NCI-H1436 (cell line): ENCODE measurements at regions not wholly inside any gene's neighbourhood (a gene's known extent, or its start where the extent isn't known, plus 50 kb on each side); places are given as distances from the start of the nearest gene placed in this dataset.
"Not testable (repeated sequence)": the region's sequence is repeated elsewhere in the genome, so short reads cannot be mapped to it uniquely, and the experiment has no call there.

ENCODE experiments used
- DNase-seq: peaks from one replicate; lab custom pipeline; 2025; lab: John Stamatoyannopoulos, UW

DNA sequence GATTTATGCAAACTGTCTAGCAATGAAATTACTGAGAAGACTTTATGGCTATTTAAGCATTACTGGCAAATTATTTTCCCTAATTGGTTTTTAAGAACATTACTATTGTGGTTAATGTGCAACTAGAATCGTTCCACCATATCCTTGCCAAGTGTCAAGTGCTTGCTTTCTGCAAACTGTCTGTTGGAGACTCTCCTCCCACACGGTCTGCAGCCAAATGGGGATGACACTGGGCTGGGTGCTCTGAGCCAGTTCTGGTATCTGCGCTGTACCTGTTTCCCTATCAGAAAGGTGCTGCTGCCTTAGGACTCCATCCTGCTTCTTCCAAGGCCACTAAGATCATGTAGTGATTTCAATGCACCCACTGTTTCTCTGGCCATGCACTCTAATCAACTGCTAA lies 110.4 kb downstream of the RAMP3 start:
- no peak for DNase-seq

DNA sequence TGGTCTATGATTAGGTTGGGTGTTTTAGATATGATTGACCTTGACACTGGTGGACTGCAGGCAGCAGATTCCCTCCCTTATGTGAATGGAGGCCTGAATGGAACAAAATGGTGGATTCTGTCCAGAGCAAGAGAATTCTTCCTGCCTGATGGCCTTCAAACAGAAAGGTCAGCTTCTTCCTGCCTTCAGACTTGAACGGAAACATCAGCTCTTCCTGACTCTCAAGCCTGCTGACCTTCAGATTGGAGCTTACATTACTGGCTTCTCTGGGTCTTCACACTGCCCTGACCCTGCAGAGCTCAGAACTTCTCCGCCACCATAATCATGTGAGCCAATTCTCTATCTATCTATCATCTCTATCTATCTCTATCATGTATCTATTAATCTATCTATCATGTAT lies 111.6 kb downstream of the RAMP3 start:
- DNase-seq: no peak

- DNase-seq: no peak
These were observed 121.3 kb downstream of the RAMP3 start for GRCh38 chr7:45278763-45279398.

GRCh38 chr7:45289611-45290010 lies 132.0 kb downstream of the RAMP3 start:
- not testable (repeated sequence) for DNase-seq

GRCh38 chr7:45290880-45291279 lies 133.3 kb downstream of the RAMP3 start:
- no peak for DNase-seq

DNA sequence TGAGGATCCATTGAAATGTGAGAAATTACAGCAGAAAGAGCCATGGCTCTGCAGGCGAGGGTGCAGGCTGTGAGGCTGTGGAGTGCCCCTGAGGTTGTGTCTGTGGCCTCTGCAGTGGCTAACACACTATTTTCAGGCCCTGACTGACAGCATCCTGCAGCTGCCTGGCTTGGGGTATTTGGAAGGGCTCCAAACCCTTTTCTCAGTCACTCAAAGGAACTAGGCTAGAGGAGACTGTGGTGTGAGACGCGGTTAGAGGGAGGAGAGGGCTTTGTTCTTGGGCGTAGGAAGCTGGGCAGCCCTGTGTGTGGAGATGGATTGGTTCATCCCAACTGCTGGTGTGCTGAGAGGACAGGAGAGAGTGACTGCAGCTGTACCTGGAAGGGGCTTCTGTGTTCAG lies 134.9 kb downstream of the RAMP3 start:
- DNase-seq: no peak

DNA sequence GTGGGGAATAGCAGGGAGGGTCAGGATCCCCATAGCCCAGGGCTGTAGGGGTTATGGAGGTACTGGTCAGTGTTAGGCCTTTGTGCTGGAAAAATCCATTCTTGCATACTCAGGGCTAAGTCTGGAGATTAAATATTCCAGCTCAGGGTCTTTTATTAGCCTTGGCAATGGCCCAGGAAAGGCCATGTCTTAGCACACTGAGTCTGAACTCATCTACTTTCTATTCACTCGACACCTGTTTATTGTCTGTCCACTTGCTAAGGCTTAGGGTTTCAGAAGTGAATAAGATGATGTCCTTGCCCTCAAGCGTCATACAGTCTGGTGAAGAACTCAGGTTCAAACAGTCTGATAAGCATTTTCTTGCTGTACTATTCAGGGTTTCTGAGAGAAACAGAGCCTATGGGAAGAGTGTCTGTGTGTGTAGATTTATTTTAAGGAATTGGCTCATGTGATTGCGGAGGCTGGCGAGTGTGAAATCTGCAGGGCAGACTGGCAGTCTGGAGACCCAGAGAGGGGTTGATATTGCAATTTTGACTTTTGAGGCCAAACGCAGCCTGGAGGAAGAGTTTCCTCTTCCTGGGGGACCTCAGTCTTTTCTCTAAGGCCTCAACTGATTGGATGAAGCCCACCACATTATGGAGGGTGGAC lies 135.8 kb downstream of the RAMP3 start:
- no peak for DNase-seq

GRCh38 chr7:45294559-45294958 lies 137.0 kb downstream of the RAMP3 start:
- no peak for DNase-seq

DNA sequence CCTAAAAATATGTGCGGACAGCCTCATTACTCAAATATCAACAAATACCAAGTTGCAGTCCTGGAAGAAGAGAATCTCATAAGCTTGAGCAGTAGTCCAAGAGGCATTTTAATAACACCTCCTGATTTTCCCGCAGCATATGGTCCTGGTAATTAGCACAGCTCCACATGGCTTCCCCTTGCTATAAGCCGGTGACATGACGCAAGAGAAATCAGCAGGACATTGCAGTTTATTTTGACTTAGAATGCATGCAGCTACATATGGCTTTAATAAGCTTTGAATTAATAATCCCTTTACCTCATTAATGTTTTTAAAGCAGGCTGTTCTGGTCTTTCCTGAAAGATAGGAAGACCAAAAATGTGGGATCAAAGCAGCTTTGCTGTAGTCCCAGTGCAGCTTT lies 137.6 kb downstream of the RAMP3 start:
- DNase-seq: no peak

DNA sequence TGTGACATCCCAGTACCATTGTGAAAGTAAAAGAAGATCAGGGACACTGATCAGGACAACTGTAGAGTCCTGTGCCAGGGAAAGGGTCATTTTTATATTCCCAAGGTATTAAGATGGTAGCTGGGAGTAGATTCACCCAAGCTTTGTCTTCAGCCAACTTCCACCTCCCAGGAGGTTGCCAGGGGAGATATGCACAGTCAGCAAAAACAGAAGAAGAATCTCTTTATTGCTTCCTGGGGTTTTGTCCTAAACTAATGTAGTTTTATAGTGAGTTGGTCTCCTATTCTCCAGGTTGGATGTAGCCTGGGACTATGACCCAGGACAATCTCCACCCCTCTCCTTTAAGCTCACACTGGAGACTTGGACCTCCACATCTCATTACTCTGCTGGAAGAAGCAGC lies 139.2 kb downstream of the RAMP3 start:
- no peak for DNase-seq

DNA sequence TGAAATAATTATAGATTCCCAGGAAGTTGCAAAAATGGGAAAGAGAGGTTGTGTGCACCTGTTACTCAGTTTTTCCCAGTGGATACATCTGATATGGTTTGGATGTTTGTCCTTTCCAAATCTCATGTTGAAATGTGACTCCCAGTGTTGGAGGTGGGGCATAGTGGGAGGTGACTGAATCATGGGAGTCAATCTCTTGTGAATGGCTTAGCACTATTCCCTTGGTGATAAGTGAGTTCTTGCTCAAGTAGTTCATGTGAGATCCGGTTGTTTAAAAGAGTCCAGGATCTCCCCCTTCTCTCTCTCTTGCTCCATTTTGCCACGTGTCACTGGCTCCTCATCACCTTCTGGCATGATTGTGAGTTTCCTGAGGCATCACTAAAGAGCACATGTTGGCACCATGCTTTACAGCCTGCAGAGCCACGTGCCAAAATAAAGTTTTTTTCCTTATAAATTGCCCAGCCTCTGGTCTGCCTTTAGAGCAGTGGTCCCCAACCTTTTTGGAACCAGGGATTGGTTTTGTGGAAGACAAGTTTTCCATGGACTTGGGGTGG lies 149.2 kb downstream of the RAMP3 start:
- DNase-seq: no peak

GRCh38 chr7:45311597-45311996 lies 154.0 kb downstream of the RAMP3 start:
- no peak for DNase-seq

DNA sequence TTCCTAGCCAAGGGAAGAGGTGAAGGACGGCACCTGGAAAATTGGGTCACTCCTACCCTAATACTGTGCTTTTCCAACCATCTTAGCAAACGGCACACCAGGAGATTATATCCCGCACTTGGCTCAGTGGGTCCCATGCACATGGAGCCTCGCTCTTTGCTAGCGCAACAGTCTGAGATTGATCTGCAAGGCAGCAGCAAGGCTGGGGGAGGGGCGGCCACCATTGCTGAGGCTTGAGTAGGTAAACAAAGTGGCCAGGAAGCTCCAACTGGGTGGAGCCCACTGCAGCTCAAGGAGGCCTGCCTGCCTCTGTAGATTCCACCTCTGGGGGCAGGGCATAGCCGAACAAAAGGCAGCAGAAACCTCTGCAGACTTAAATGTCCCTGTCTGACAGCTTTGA lies 157.9 kb downstream of the RAMP3 start:
- DNase-seq: not testable (repeated sequence)

DNA sequence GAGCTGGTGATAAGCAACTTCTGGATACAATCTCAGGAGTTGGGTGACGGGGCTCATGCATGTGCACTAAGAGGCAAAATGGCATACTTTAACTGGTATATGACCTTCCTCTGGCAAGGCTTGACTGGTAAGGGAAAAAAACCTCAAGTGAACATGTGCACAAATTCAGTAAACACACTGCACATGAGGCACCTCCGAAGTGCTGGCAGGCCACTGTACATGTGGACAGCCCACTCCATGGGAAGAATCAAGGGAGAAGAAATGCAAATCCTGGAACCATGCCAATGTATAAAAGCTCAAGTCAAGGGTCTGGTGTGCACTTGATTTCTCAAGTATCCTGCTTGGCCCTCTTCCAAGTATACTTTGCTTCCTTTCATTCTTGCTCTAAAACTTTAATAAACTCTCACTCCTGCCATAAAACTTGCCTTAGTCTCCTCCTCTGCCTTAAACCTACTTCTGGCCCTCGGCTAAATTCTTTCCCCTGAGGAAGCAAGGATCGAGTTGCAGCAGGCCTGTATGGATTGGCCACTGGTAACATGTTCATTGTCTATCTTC lies 167.2 kb downstream of the RAMP3 start:
- DNase-seq: no peak

DNA sequence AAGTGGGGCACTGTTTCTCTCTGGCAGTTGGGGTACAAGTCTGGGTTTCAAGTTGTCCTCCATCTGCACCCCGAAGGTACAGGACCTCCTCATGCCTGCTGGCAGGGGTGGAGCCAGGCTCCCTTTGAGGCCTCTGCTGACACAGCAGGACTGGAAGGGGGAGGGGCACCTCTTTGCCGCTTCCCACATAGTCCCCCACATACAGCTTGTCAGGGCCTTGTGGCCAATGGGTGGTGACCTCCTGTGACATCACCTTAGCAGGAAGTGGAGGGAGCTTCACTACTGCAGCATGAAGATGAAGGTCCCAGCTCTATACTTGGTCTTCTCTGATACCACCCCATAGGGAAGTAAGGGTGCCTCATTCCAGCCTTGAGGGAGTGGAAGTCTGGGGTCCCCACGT lies 167.8 kb downstream of the RAMP3 start:
- no peak for DNase-seq

GRCh38 chr7:45328403-45328981 lies 170.9 kb downstream of the RAMP3 start:
- no peak for DNase-seq

- DNase-seq: no peak
These were observed 174.0 kb downstream of the RAMP3 start for GRCh38 chr7:45331563-45331962.

DNA sequence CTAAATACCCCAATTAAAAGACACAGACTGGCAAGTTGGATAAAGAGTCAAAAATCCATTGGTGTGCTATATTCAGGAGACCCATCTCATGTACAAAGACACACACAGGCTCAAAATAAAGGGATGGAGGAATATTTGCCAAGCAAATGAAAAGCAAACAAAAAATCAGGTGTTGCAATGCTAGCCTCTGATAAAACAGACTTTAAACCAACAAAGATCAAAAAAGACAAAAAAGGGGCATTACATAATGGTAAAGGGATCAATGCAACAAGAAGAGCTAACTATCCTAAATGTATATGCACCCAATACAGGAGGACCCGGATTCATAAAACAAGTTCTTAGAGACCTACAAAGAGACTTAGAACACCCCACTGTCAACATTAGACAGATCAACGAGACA lies 177.4 kb downstream of the RAMP3 start:
- DNase-seq: not testable (repeated sequence)

DNA sequence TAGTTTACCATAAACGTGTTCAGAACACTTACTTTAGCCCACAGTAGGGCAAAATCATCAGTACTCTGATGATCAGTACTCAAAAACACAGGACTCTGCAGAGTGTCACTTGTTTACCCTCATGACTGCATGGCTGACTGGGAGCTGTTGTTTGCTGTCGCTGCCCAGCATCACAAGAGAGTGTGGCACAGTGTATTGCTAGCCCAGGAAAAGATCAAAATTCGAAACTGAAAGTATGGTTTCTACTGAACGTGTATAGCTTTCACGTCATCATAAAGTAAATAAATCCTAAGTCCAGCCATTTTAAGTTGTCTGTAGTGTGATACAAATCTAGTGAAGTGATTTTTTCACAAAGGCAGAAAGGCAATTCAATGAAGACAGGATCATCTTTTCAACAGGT lies 184.6 kb downstream of the RAMP3 start:
- no peak for DNase-seq

DNA sequence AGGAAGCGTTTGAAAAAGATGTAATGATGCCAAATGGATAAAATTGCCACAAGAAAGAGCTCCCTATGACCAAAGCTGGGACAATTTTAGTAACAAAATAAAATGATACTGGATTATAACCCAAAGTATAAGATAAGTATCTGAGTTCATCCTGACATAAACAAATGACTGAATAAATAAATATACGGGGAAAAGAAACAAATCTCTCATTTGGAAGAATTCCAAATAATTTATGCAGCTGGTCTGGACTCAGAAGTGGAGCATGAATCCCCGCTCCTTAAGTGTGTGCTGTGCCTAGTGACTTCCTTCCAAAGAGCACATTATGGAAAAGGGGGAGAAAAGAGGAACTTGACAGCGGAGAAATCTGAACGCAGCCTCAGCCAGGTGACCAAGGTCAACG lies 186.2 kb downstream of the RAMP3 start:
- DNase-seq: no peak

- peak; percentile 1 for DNase-seq
These were observed 190.2 kb downstream of the RAMP3 start for GRCh38 chr7:45347804-45348203.

DNA sequence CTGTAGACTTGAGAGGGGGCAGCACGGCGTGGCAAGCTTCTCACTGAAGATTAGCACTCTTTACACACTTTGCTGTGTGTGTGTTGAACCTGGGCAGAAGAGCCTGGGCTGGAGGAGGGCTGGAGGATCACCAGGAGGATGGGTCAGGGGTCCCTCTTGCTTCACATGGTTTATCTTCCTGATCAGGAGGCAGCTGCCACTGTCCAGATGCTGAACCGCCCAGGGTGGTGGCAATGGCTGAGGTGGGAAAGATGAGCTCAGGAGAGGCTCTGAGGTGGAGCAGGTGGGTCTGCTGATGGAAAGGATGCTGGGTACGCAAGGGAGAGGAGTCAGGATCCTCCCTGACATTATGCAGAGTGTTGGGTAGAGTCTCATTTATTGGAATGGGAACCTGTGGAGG lies 191.5 kb downstream of the RAMP3 start:
- DNase-seq: no peak

DNA sequence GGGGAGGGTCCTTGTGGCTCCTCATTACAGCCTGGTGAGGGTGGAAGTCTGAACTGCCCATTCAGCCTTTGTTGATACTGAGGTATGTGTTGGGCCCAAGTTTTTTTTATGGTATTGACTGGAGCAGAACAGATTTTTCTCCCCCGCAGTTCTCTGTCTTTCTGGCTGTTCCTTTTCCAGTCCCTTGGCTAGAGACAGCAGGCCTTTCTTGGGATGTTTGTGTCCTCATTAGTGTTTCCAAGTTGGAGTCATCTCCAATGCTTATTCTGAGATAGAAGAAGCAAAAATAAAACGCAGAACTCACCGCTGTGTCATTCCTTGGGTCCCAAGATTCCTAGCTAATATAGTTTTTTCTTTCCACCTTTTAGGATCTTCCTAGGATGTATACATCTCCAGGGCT lies 193.3 kb downstream of the RAMP3 start:
- no peak for DNase-seq
